HEK293 (cell line): ENCODE measurements at regions not wholly inside any gene's neighbourhood (a gene's known extent, or its start where the extent isn't known, plus 50 kb on each side); places are given as distances from the start of the nearest gene placed in this dataset.
A peak's percentile ranks its signal among the peaks of the same experiment; 100 is the strongest.

Source experiments
- CTCF ChIA-PET: fragments of 350-600 bp; formaldehyde crosslinking; extraction: SDS; loops from one replicate; lab custom pipeline; 2021; ENCODE audit warnings: antibody characterized with exemption; lab: Yijun Ruan, JAX
- POLR2A ChIA-PET: fragments of 300-600 bp; formaldehyde crosslinking; extraction: SDS; loops from one replicate; lab custom pipeline; 2020; ENCODE audit warnings: antibody characterized with exemption, inconsistent platforms; lab: Yijun Ruan, JAX
- H3K27ac ChIP-seq: fragments of 200-500 bp; sonication (Bioruptor generic); 2 replicates; pipeline ENCODE4 v1.5.1; 2014; ENCODE audit warnings: low read depth, low read length, control low read depth, inconsistent platforms; ENCODE audit errors: extremely low read depth
- H3K36me3 ChIP-seq, 2 experiments: fragments of 200-500 bp in 1 of 2; sonication (Bioruptor generic) in 1 of 2; 1 replicate in 1 of 2; 2 replicates in 1 of 2; pipeline ENCODE4 v1.5.1; 2014 to 2017; ENCODE audit warnings: inconsistent platforms in 2 of 2, low read length in 2 of 2; ENCODE audit not compliant: control insufficient read depth in 2 of 2, insufficient read depth in 1 of 2
- H3K4me1 ChIP-seq: fragments of 200-500 bp; sonication (Bioruptor generic); 2 replicates; pipeline ENCODE4 v1.5.1; 2014; ENCODE audit warnings: mild to moderate bottlenecking, low read length, inconsistent platforms; ENCODE audit not compliant: control insufficient read depth, insufficient read depth
- H3K4me3 ChIP-seq: 2 replicates; pipeline ENCODE4 v1.5.1; 2011; ENCODE audit warnings: low read depth, mild to moderate bottlenecking, control low read depth, low read length, moderate library complexity
- H3K9me3 ChIP-seq: fragments of 200-500 bp; sonication (Bioruptor generic); 2 replicates; pipeline ENCODE4 v1.5.1; 2014; ENCODE audit warnings: low read depth, low read length, inconsistent platforms; ENCODE audit not compliant: control insufficient read depth, insufficient read depth
- GLIS1 ChIP-seq: fragments of 450-650 bp; formaldehyde crosslinking; IDR thresholded peaks from 2 replicates; pipeline ENCODE4 v1.5.1; 2016; ENCODE audit warnings: missing biosample characterization, missing genetic modification characterization
- REST ChIP-seq: fragments of 450-650 bp; formaldehyde crosslinking; IDR thresholded peaks from 2 replicates; pipeline ENCODE4 v1.5.1; 2016; ENCODE audit warnings: missing biosample characterization, missing genetic modification characterization
- TCF7L2 ChIP-seq: IDR thresholded peaks from 2 replicates; pipeline ENCODE4 v1.6.1; 2011; ENCODE audit warnings: low read depth, mild to moderate bottlenecking, inconsistent platforms, low read length, moderate library complexity, borderline replicate concordance
- ZIC2 ChIP-seq: fragments of 450-650 bp; formaldehyde crosslinking; IDR thresholded peaks from 2 replicates; pipeline ENCODE4 v1.5.1; 2016; ENCODE audit warnings: missing biosample characterization, missing genetic modification characterization
- ZNF10 ChIP-seq: fragments of 450-650 bp; formaldehyde crosslinking; IDR thresholded peaks from 2 replicates; pipeline ENCODE4 v1.5.1; 2017; ENCODE audit warnings: missing biosample characterization, missing genetic modification characterization
- ZNF112 ChIP-seq: fragments of 450-650 bp; formaldehyde crosslinking; IDR thresholded peaks from 2 replicates; pipeline ENCODE4 v1.5.0; 2017; ENCODE audit warnings: missing biosample characterization, missing genetic modification characterization
- ZNF16 ChIP-seq: fragments of 450-650 bp; formaldehyde crosslinking; IDR thresholded peaks from 2 replicates; pipeline ENCODE4 v1.5.1; 2016; ENCODE audit warnings: low read depth, missing biosample characterization, missing genetic modification characterization
- ZNF19 ChIP-seq: fragments of 450-650 bp; formaldehyde crosslinking; IDR thresholded peaks from 2 replicates; pipeline ENCODE4; 2016; ENCODE audit warnings: missing biosample characterization, missing genetic modification characterization, low read depth
- ZNF214 ChIP-seq: fragments of 450-650 bp; formaldehyde crosslinking; IDR thresholded peaks from 2 replicates; pipeline ENCODE4 v1.5.1; 2017; ENCODE audit warnings: missing biosample characterization, mild to moderate bottlenecking, missing genetic modification characterization, borderline replicate concordance
- ZNF292 ChIP-seq: fragments of 450-650 bp; formaldehyde crosslinking; IDR thresholded peaks from 2 replicates; pipeline ENCODE4 v1.5.1; 2016; ENCODE audit warnings: low read depth, missing biosample characterization, missing genetic modification characterization, borderline replicate concordance
- ZNF335 ChIP-seq: fragments of 450-650 bp; formaldehyde crosslinking; conservative IDR thresholded peaks from 2 replicates; pipeline ENCODE4 v1.5.1; 2016; ENCODE audit warnings: missing biosample characterization, missing genetic modification characterization
- ZNF37A ChIP-seq: fragments of 450-650 bp; IDR thresholded peaks from 2 replicates; pipeline ENCODE4 v1.5.1; 2018; ENCODE audit warnings: missing biosample characterization, missing genetic modification characterization
- ZNF473 ChIP-seq: fragments of 450-650 bp; formaldehyde crosslinking; IDR thresholded peaks from 2 replicates; pipeline ENCODE4 v1.5.1; 2017; ENCODE audit warnings: missing biosample characterization, missing genetic modification characterization
- ZNF521 ChIP-seq: fragments of 450-650 bp; formaldehyde crosslinking; IDR thresholded peaks from 2 replicates; pipeline ENCODE4 v1.5.1; 2017; ENCODE audit warnings: missing biosample characterization, mild to moderate bottlenecking, missing genetic modification characterization
- ZNF626 ChIP-seq: fragments of 450-650 bp; sonication (Bioruptor Pico); formaldehyde crosslinking; IDR thresholded peaks from 2 replicates; pipeline ENCODE4 v1.5.1; 2018; ENCODE audit warnings: missing biosample characterization, missing genetic modification characterization, inconsistent platforms
- ZNF660 ChIP-seq: fragments of 450-650 bp; IDR thresholded peaks from 2 replicates; pipeline ENCODE4 v1.5.1; 2018; ENCODE audit warnings: missing biosample characterization, mild to moderate bottlenecking, missing genetic modification characterization
- ZNF670 ChIP-seq: fragments of 450-650 bp; formaldehyde crosslinking; IDR thresholded peaks from 2 replicates; pipeline ENCODE4 v1.5.1; 2016; ENCODE audit warnings: missing biosample characterization, missing genetic modification characterization, low read depth
- ZNF707 ChIP-seq: fragments of 450-650 bp; formaldehyde crosslinking; IDR thresholded peaks from 2 replicates; pipeline ENCODE4 v1.5.1; 2016; ENCODE audit warnings: missing biosample characterization, missing genetic modification characterization
- ZNF747 ChIP-seq: fragments of 450-650 bp; formaldehyde crosslinking; IDR thresholded peaks from 2 replicates; pipeline ENCODE4 v1.5.1; 2016; ENCODE audit warnings: missing biosample characterization, missing genetic modification characterization
- ZNF768 ChIP-seq: fragments of 450-650 bp; formaldehyde crosslinking; IDR thresholded peaks from 2 replicates; pipeline ENCODE4 v1.5.1; 2018; ENCODE audit warnings: missing biosample characterization, mild to moderate bottlenecking, missing genetic modification characterization
- ZXDB ChIP-seq: fragments of 450-650 bp; formaldehyde crosslinking; IDR thresholded peaks from 2 replicates; pipeline ENCODE4 v1.5.1; 2016; ENCODE audit warnings: missing biosample characterization, missing genetic modification characterization
- TF ChIP-seq, protein P1 (sequence below): fragments of 450-650 bp; formaldehyde crosslinking; IDR thresholded peaks from 2 replicates; pipeline ENCODE4 v1.5.1; 2016; ENCODE audit warnings: missing biosample characterization, missing genetic modification characterization
- TF ChIP-seq, protein P2 (sequence below): sonication (generic); formaldehyde crosslinking; IDR thresholded peaks from 2 replicates; pipeline ENCODE4 v1.8.1; 2022; ENCODE audit warnings: mild to moderate bottlenecking, moderate library complexity, missing genetic modification reagents

DNA sequence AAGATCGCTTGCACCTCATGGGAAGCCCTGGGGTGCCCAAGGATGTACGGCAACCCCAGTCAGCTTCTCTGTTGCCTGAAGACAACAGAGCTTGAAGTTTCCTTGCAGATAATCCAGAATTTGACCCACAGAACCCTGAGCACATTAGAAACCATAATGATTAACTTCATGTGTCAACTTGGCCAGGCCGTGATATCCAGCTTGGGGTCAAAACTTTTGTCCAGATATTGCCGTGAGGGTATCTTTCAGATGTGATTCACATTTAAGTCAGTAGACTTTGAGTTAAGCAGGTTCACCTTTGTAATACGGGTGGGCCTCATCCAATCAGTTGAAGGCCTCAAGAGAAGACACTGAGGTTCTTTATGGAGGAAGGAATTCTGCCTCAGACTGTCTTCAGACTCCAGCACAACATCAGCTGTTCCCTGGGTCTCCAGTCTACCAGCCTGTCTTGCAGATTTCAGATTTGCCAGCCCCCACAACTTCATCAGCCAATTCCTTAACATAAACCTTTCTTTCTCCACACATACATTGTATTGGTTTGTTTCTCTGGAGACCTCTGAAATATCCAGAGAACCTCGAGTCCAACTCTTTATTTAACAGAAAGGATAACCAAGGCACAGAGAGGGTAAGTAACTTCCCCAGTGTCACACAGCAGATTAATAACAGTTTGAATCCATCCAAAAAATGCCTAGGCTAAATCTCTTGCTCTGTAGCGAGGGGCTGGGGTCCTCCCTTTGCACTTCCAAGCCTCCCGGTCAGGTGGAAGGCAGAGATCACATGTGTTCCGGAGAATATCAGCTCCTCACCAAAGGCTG is 171.1 kb downstream of the SALL1 start:
- CTCF ChIA-PET = interaction anchor here (0.8 kb wide), 1 partner anchor 174 kb away, joined by 3 read pairs; no protein-coding TSS in a partner anchor
- Histone ChIP-seq H3K36me3 (no peaks in the 10 kb centered on the region), H3K9me3 (no peaks in the 10 kb centered on the region), H3K27ac (no peak overlapping the region), H3K4me1 (no peaks in the 10 kb centered on the region), H3K4me3 (no peak overlapping the region)
- TF ChIP-seq ZNF747 (tag by site-specific recombination) (no peak), ZNF660 (tag by site-specific recombination) (peak; percentile 59; the same call in 1 of the 2 replicates), ZNF10 (peak; percentile 96), ZNF768 (peak; percentile 78), ZNF112 (no peak), REST (no peak)
- TF ChIP-seq, protein P1, sequence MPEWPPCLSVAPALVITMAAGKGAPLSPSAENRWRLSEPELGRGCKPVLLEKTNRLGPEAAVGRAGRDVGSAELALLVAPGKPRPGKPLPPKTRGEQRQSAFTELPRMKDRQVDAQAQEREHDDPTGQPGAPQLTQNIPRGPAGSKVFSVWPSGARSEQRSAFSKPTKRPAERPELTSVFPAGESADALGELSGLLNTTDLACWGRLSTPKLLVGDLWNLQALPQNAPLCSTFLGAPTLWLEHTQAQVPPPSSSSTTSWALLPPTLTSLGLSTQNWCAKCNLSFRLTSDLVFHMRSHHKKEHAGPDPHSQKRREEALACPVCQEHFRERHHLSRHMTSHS = no peak
- POLR2A ChIA-PET = no interaction called here

DNA sequence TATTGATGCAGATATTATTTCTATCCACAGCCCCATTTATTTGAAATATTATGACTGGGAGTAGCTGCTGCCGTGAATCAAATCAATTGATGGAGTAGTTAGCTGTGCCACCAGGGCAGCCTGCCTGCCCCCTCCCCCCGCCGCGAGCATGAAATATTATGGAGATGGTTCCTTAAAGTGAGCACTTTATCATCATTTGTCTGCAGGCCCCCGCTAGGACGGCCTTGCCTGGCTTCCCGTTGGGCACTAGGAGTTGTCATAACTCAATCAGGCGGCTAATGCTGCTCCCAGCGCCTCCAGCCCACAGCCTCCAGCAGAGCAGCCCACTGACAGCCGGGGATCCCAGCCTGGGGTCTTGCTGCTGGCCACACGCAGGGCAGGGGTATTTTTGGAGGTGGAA is 173.9 kb downstream of the SALL1 start:
- no peak overlapping the region for H3K4me3 ChIP-seq
- no peaks in the 10 kb centered on the region for H3K4me1 ChIP-seq
- H3K9me3 ChIP-seq = no peaks in the 10 kb centered on the region
- H3K27ac ChIP-seq = no peak overlapping the region
- ChIA-PET POLR2A (no interaction called here), CTCF (interaction anchor here (0.7 kb wide), 2 partner anchors 20 to 171 kb away, joined by 3 read pairs; no protein-coding TSS in a partner anchor)
- TF ChIP-seq ZIC2 (tag by site-specific recombination) (peak; percentile 91), ZNF670 (tag by site-specific recombination) (no peak), ZNF335 (tag by site-specific recombination) (no peak), ZXDB (tag by site-specific recombination) (no peak), GLIS1 (0 out of 2 replicates have a peak, but pooled peaks have one; percentile 20), ZNF16 (no peak)
- TF ChIP-seq, protein P2, sequence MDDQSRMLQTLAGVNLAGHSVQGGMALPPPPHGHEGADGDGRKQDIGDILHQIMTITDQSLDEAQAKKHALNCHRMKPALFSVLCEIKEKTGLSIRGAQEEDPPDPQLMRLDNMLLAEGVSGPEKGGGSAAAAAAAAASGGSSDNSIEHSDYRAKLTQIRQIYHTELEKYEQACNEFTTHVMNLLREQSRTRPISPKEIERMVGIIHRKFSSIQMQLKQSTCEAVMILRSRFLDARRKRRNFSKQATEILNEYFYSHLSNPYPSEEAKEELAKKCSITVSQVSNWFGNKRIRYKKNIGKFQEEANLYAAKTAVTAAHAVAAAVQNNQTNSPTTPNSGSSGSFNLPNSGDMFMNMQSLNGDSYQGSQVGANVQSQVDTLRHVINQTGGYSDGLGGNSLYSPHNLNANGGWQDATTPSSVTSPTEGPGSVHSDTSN (CRISPR knock-in tag) = no peak
- H3K36me3 ChIP-seq = no peaks in the 10 kb centered on the region

- no peak for TF ChIP-seq ZNF10
- no peak for TF ChIP-seq ZNF707 (tag by site-specific recombination)
- no peak for TF ChIP-seq ZNF335 (tag by site-specific recombination)
- TF ChIP-seq ZNF292 = no peak
- TF ChIP-seq ZNF214 (tag by site-specific recombination) = no peak
- no peak for TF ChIP-seq ZNF37A (tag by site-specific recombination)
- no peak for TF ChIP-seq ZNF626
- TF ChIP-seq ZNF521 (tag by site-specific recombination) = no peak
- TF ChIP-seq TCF7L2 = no peak
- TF ChIP-seq ZNF473 (tag by site-specific recombination) = no peak
- no peak for TF ChIP-seq ZNF19
- H3K36me3 ChIP-seq = no peaks in the 10 kb centered on the region
- ChIA-PET CTCF (no interaction called here), POLR2A (no interaction called here)
- H3K9me3 ChIP-seq = no peaks in the 10 kb centered on the region
- no peak overlapping the region for H3K4me3 ChIP-seq
- H3K27ac ChIP-seq = no peak overlapping the region
- no peaks in the 10 kb centered on the region for H3K4me1 ChIP-seq
Observed at GRCh38 chr16:50974438-50975036, 176.5 kb downstream of the SALL1 start.
